GM23338 (cell line): ENCODE measurements at regions not wholly inside any gene's neighbourhood (a gene's known extent, or its start where the extent isn't known, plus 50 kb on each side); places are given as distances from the start of the nearest gene placed in this dataset.
A peak's percentile ranks its signal among the peaks of the same experiment; 100 is the strongest.

Experiments
- ATAC-seq: fragments of 200-7000 bp; cut with Tn5 transposase; 3 replicates; pipeline ENCODE4 v1.9.1; 2020
- DNase-seq: peaks from one replicate; pipeline ENCODE4 v3.0.0-alpha.2; 2015; ENCODE audit warnings: low spot score
- H2AFZ ChIP-seq: fragments of 200-600 bp; sonication (generic); 2 replicates; pipeline ENCODE4 v1.8.0; 2016; ENCODE audit warnings: antibody characterized with exemption, mild to moderate bottlenecking, moderate library complexity
- H3F3A ChIP-seq: fragments of 200-600 bp; sonication (generic); replicated peaks from 2 replicates; pipeline ENCODE4 v1.8.0; 2017; ENCODE audit warnings: antibody characterized with exemption, mixed run types, low read depth
- H3K27ac ChIP-seq: fragments of 200-600 bp; sonication (generic); 2 replicates; pipeline ENCODE4 v1.6.1; 2016; ENCODE audit warnings: low read depth
- H3K27me3 ChIP-seq: fragments of 200-600 bp; sonication (generic); 2 replicates; pipeline ENCODE4 v1.8.0; 2016; ENCODE audit warnings: mild to moderate bottlenecking, mixed run types, moderate library complexity; ENCODE audit not compliant: insufficient read depth
- H3K36me3 ChIP-seq: fragments of 200-600 bp; sonication (generic); 2 replicates; pipeline ENCODE4 v1.8.0; 2016; ENCODE audit warnings: mild to moderate bottlenecking; ENCODE audit not compliant: insufficient read depth
- H3K4me1 ChIP-seq: fragments of 200-600 bp; sonication (generic); 2 replicates; pipeline ENCODE4 v1.8.0; 2016; ENCODE audit warnings: mild to moderate bottlenecking, moderate library complexity; ENCODE audit not compliant: insufficient read depth
- H3K4me2 ChIP-seq: fragments of 200-600 bp; sonication (generic); 2 replicates; pipeline ENCODE4 v1.7.1; 2017; ENCODE audit warnings: mixed run types
- H3K4me3 ChIP-seq: fragments of 200-600 bp; sonication (generic); 2 replicates; pipeline ENCODE4 v1.6.1; 2016; ENCODE audit warnings: mixed run types
- H3K79me2 ChIP-seq: fragments of 200-600 bp; sonication (generic); replicated peaks from 2 replicates; pipeline ENCODE4 v1.8.0; 2017; ENCODE audit warnings: mild to moderate bottlenecking; ENCODE audit not compliant: insufficient read depth
- H3K9me2 ChIP-seq: fragments of 200-600 bp; sonication (generic); 2 replicates; pipeline ENCODE4 v1.8.0; 2017; ENCODE audit not compliant: insufficient read depth
- H4K20me1 ChIP-seq: fragments of 200-600 bp; sonication (generic); replicated peaks from 2 replicates; pipeline ENCODE4 v1.8.0; 2017; ENCODE audit warnings: mild to moderate bottlenecking; ENCODE audit not compliant: insufficient read depth
- H3K27ac Mint-ChIP-seq: 2 replicates; pipeline ENCODE4 v1.8.0; 2020; ENCODE audit warnings: inconsistent platforms, mild to moderate bottlenecking, moderate library complexity, mixed read lengths
- H3K27me3 Mint-ChIP-seq: 3 replicates; pipeline ENCODE4 v1.8.0; 2022; ENCODE audit warnings: low read depth, mild to moderate bottlenecking, moderate library complexity, mixed read lengths, inconsistent platforms; ENCODE audit not compliant: insufficient read depth, poor library complexity
- H3K36me3 Mint-ChIP-seq: 3 replicates; pipeline ENCODE4 v1.8.0; 2021; ENCODE audit warnings: low read depth, mild to moderate bottlenecking, inconsistent platforms, moderate library complexity, mixed read lengths
- H3K4me1 Mint-ChIP-seq: 3 replicates; pipeline ENCODE4 v1.8.0; 2020; ENCODE audit warnings: mild to moderate bottlenecking, inconsistent platforms, mixed read lengths
- H3K4me3 Mint-ChIP-seq: 3 replicates; pipeline ENCODE4 v1.8.0; 2021; ENCODE audit warnings: moderate library complexity, mild to moderate bottlenecking, inconsistent platforms, mixed read lengths
- H3K9me3 Mint-ChIP-seq: 3 replicates; pipeline ENCODE4 v1.8.0; 2020; ENCODE audit warnings: moderate library complexity, mild to moderate bottlenecking, inconsistent platforms, mixed read lengths
- CREB1 ChIP-seq: fragments of 250-450 bp; sonication (Bioruptor Pico); IDR thresholded peaks from 2 replicates; pipeline ENCODE4 v1.5.0; 2020; ENCODE audit warnings: low read depth, mild to moderate bottlenecking, moderate library complexity
- EZH2 ChIP-seq: fragments of 200-600 bp; sonication (generic); IDR thresholded peaks from one replicate; pipeline ENCODE4 v1.8.0; 2017; ENCODE audit warnings: antibody characterized with exemption, mild to moderate bottlenecking, low read depth; ENCODE audit not compliant: unreplicated experiment
- EZH2phosphoT487 ChIP-seq: fragments of 200-600 bp; sonication (generic); IDR thresholded peaks from one replicate; pipeline ENCODE4 v1.8.1; 2018; ENCODE audit warnings: antibody characterized with exemption; ENCODE audit not compliant: unreplicated experiment
- JUNB ChIP-seq: IDR thresholded peaks from one replicate; pipeline ENCODE4 v1.6.1; 2016; ENCODE audit warnings: antibody characterized with exemption; ENCODE audit not compliant: unreplicated experiment
- NANOG ChIP-seq: IDR thresholded peaks from 2 replicates; pipeline ENCODE4 v1.6.1; 2016; ENCODE audit warnings: antibody characterized with exemption, borderline replicate concordance
- POLR2AphosphoS5 ChIP-seq: IDR thresholded peaks from 2 replicates; pipeline ENCODE4 v1.6.1; 2016; ENCODE audit warnings: antibody characterized with exemption, low read depth
- STAT1 ChIP-seq: IDR thresholded peaks from one replicate; pipeline ENCODE4 v1.6.1; 2016; ENCODE audit warnings: antibody characterized with exemption; ENCODE audit not compliant: unreplicated experiment
- ZNF114 ChIP-seq: fragments of 250-450 bp; sonication (Bioruptor Pico); IDR thresholded peaks from 2 replicates; pipeline ENCODE4 v1.5.0; 2020; ENCODE audit warnings: mild to moderate bottlenecking, moderate library complexity
- ZNF331 ChIP-seq: fragments of 250-450 bp; sonication (Bioruptor Pico); IDR thresholded peaks from 2 replicates; pipeline ENCODE4 v1.5.0; 2020; ENCODE audit warnings: low read depth, mild to moderate bottlenecking, moderate library complexity
- TF ChIP-seq, protein P1 (sequence below): IDR thresholded peaks from 2 replicates; pipeline ENCODE4 v1.6.1; 2016; ENCODE audit warnings: antibody characterized with exemption
- TF ChIP-seq, protein P2 (sequence below): IDR thresholded peaks from one replicate; pipeline ENCODE4 v1.6.1; 2018; ENCODE audit warnings: antibody characterized with exemption; ENCODE audit not compliant: unreplicated experiment
- TF ChIP-seq, protein P3 (sequence below), 2 experiments: fragments of 200-600 bp in 1 of 2; sonication (generic) in 1 of 2; conservative IDR thresholded peaks; 2 replicates each; pipeline versions ENCODE4 v1.5.1 to v1.6.1; 2016 to 2017; ENCODE audit warnings: antibody characterized with exemption in 2 of 2, low read depth in 2 of 2, mild to moderate bottlenecking in 2 of 2, moderate library complexity in 1 of 2

DNA sequence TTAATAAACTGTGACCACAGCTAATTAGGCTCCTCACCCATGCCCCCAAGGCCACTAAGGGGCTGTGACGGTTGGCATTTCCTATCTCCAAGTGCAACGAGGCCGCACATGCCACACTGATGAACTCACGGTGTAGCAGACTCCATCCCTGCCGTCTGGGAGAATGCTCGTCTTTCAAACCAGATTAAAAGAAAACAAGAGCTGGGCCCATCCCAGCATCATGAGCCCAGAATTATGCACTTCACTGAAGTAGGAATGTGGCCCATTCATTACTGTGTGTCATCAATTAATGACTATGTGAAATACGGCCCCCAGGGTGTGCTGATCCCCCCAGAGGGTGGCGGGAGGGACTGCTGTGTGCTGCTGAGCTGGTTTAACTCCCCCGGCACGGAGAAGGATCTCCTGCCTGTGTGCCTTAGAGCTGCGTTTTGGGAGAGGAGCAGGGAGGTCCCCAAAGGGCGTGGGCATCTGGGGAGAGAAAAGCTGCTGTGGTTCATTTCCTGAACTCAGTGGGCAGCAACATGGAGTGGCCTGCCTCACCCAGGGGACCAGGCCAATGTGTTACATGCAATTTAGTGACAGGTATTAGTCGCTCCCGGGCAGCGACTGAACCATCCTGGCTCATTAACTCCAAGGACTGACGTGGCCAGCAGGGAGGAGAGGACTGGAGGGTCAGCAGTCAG is 194.5 kb downstream of the FOXL1 start:
- TF ChIP-seq, protein P1, sequence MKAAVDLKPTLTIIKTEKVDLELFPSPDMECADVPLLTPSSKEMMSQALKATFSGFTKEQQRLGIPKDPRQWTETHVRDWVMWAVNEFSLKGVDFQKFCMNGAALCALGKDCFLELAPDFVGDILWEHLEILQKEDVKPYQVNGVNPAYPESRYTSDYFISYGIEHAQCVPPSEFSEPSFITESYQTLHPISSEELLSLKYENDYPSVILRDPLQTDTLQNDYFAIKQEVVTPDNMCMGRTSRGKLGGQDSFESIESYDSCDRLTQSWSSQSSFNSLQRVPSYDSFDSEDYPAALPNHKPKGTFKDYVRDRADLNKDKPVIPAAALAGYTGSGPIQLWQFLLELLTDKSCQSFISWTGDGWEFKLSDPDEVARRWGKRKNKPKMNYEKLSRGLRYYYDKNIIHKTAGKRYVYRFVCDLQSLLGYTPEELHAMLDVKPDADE, result no peak
- TF ChIP-seq EZH2 (no peak), POLR2AphosphoS5 (no peak), ZNF331 (CRISPR knock-in tag) (no peak), NANOG (no peak)
- no peak overlapping the region for H3K27ac Mint-ChIP-seq
- H3K27ac ChIP-seq, result no peak overlapping the region

DNA sequence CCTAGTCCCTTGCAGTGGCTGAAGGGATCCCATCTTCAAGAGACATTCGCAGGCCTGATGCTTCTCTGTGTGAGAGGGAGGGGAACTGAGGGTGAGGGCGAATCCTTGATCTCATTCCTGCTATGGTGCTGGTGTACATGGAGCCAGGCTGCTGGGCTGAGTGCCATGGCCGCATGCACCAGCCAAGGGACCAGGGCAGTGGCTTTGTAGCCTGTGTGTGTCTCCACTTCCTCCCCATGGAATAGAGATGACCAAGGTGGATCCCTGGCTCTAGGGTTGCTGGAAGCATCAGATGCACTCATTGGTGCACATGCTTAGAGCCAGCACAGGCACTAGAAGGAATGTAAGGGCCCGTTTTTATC is 195.0 kb downstream of the FOXL1 start:
- Histone ChIP-seq H4K20me1 (no peaks in the 10 kb centered on the region), H3K79me2 (no peaks in the 10 kb centered on the region), H3K27ac (no peak overlapping the region), H3K9me2 (no peaks in the 10 kb centered on the region), H3K4me1 (no peaks in the 10 kb centered on the region), H3K27me3 (no peaks in the 10 kb centered on the region), H3F3A (no peaks in the 10 kb centered on the region), H3K4me3 (no peak overlapping the region), H3K36me3 (no peaks in the 10 kb centered on the region), H2AFZ (no peak overlapping the region), H3K4me2 (no peak overlapping the region)
- Mint-ChIP-seq H3K27ac (no peak overlapping the region), H3K27me3 (peaks cover 4% of the 10 kb centered on the region), H3K9me3 (no peaks in the 10 kb centered on the region), H3K4me1 (peaks cover 3% of the 10 kb centered on the region; the same call in 1 of the 3 replicates), H3K4me3 (no peak overlapping the region), H3K36me3 (no peaks in the 10 kb centered on the region)
- DNase-seq (no peak), ATAC-seq (no peak)
- no peak for TF ChIP-seq STAT1
- TF ChIP-seq, protein P2, sequence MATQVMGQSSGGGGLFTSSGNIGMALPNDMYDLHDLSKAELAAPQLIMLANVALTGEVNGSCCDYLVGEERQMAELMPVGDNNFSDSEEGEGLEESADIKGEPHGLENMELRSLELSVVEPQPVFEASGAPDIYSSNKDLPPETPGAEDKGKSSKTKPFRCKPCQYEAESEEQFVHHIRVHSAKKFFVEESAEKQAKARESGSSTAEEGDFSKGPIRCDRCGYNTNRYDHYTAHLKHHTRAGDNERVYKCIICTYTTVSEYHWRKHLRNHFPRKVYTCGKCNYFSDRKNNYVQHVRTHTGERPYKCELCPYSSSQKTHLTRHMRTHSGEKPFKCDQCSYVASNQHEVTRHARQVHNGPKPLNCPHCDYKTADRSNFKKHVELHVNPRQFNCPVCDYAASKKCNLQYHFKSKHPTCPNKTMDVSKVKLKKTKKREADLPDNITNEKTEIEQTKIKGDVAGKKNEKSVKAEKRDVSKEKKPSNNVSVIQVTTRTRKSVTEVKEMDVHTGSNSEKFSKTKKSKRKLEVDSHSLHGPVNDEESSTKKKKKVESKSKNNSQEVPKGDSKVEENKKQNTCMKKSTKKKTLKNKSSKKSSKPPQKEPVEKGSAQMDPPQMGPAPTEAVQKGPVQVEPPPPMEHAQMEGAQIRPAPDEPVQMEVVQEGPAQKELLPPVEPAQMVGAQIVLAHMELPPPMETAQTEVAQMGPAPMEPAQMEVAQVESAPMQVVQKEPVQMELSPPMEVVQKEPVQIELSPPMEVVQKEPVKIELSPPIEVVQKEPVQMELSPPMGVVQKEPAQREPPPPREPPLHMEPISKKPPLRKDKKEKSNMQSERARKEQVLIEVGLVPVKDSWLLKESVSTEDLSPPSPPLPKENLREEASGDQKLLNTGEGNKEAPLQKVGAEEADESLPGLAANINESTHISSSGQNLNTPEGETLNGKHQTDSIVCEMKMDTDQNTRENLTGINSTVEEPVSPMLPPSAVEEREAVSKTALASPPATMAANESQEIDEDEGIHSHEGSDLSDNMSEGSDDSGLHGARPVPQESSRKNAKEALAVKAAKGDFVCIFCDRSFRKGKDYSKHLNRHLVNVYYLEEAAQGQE, result no peak
- TF ChIP-seq POLR2AphosphoS5, result no peak
- TF ChIP-seq, protein P1, result no peak
- no peak for TF ChIP-seq JUNB
- no peak for TF ChIP-seq EZH2phosphoT487
- no peak for TF ChIP-seq ZNF114 (CRISPR knock-in tag)
- TF ChIP-seq, protein P3, sequence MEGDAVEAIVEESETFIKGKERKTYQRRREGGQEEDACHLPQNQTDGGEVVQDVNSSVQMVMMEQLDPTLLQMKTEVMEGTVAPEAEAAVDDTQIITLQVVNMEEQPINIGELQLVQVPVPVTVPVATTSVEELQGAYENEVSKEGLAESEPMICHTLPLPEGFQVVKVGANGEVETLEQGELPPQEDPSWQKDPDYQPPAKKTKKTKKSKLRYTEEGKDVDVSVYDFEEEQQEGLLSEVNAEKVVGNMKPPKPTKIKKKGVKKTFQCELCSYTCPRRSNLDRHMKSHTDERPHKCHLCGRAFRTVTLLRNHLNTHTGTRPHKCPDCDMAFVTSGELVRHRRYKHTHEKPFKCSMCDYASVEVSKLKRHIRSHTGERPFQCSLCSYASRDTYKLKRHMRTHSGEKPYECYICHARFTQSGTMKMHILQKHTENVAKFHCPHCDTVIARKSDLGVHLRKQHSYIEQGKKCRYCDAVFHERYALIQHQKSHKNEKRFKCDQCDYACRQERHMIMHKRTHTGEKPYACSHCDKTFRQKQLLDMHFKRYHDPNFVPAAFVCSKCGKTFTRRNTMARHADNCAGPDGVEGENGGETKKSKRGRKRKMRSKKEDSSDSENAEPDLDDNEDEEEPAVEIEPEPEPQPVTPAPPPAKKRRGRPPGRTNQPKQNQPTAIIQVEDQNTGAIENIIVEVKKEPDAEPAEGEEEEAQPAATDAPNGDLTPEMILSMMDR (conservative IDR thresholded peaks at IDR 0.05; ENCODE audit: low read depth in 2 of 2), result no peak
- no peak for TF ChIP-seq ZNF331 (CRISPR knock-in tag)
- TF ChIP-seq CREB1 (CRISPR knock-in tag), result no peak

More for the DNA sequence above, 194.5 kb downstream of the FOXL1 start:
- H3K27me3 Mint-ChIP-seq, result peaks cover 4% of the 10 kb centered on the region
- peaks cover 3% of the 10 kb centered on the region; the same call in 1 of the 3 replicates for H3K4me1 Mint-ChIP-seq
- no peak overlapping the region for H2AFZ ChIP-seq
- no peaks in the 10 kb centered on the region for H3K9me2 ChIP-seq
- H3K4me1 ChIP-seq, result no peaks in the 10 kb centered on the region
- no peaks in the 10 kb centered on the region for H4K20me1 ChIP-seq
- no peaks in the 10 kb centered on the region for H3K27me3 ChIP-seq
- DNase-seq (no peak), ATAC-seq (peak; percentile 55)
- H3K4me3 Mint-ChIP-seq, result no peak overlapping the region
- H3K4me2 ChIP-seq, result no peak overlapping the region
- no peak overlapping the region for H3K4me3 ChIP-seq
- H3K36me3 ChIP-seq, result no peaks in the 10 kb centered on the region
- H3F3A ChIP-seq, result no peaks in the 10 kb centered on the region
- H3K9me3 Mint-ChIP-seq, result no peaks in the 10 kb centered on the region
- no peaks in the 10 kb centered on the region for H3K36me3 Mint-ChIP-seq
- no peaks in the 10 kb centered on the region for H3K79me2 ChIP-seq
